IPS-18a (cell line): ENCODE measurements at regions not wholly inside any gene's neighbourhood (a gene's known extent, or its start where the extent isn't known, plus 50 kb on each side); places are given as distances from the start of the nearest gene placed in this dataset.

Experiments
- H3K27ac ChIP-seq: one replicate; pipeline ENCODE4 v1.5.1; 2013; ENCODE audit warnings: low read length
- H3K27me3 ChIP-seq: one replicate; pipeline ENCODE4 v1.6.1; 2013; ENCODE audit warnings: mild to moderate bottlenecking, low read length; ENCODE audit not compliant: control insufficient read depth, insufficient read depth
- H3K36me3 ChIP-seq: one replicate; pipeline ENCODE4 v1.6.1; 2013; ENCODE audit warnings: low read depth, low read length; ENCODE audit not compliant: control insufficient read depth
- H3K4me1 ChIP-seq: one replicate; pipeline ENCODE4 v1.6.1; 2013; ENCODE audit warnings: low read depth, low read length; ENCODE audit not compliant: control insufficient read depth
- H3K4me3 ChIP-seq: one replicate; pipeline ENCODE4 v1.5.1; 2013; ENCODE audit warnings: low read length
- H3K9ac ChIP-seq: one replicate; pipeline ENCODE4 v1.6.1; 2013; ENCODE audit warnings: mild to moderate bottlenecking, low read length, moderate library complexity
- H3K9me3 ChIP-seq: one replicate; pipeline ENCODE4 v1.6.1; 2013; ENCODE audit warnings: low read depth, low read length; ENCODE audit not compliant: control insufficient read depth

- H3K4me3 ChIP-seq, result no peak overlapping the region
- no peaks in the 10 kb centered on the region for H3K4me1 ChIP-seq
- no peak overlapping the region for H3K9ac ChIP-seq
- no peaks in the 10 kb centered on the region for H3K27me3 ChIP-seq
- no peak overlapping the region for H3K27ac ChIP-seq
- H3K9me3 ChIP-seq, result no peaks in the 10 kb centered on the region
- H3K36me3 ChIP-seq, result no peaks in the 10 kb centered on the region
Measured at GRCh38 chr2:147396890-147397289, 447.9 kb upstream of the ACVR2A start.

GRCh38 chr2:147394179-147394790 lies 450.5 kb upstream of the ACVR2A start:
- Histone ChIP-seq H3K27ac (no peak overlapping the region), H3K4me1 (peaks cover 7% of the 10 kb centered on the region), H3K27me3 (no peaks in the 10 kb centered on the region), H3K9ac (no peak overlapping the region), H3K9me3 (no peaks in the 10 kb centered on the region), H3K4me3 (no peak overlapping the region), H3K36me3 (no peaks in the 10 kb centered on the region)

DNA sequence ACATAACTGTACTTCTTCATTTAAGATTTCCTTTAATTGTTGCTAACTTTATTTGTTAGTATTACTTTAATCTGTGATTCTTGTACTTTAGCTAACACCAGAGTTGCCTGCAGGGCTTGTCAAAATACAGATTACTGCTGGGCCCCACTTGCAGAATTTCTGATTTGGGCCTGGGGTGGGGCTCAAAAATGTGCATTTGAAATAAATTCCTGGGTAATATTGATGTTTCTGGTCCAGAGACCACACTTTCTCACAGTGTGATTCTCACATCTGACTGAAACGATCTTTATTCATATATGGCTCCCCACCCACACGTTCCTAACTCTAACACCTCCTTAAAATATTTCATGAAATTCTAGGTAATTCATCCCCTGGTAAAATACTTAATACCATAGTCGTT lies 452.6 kb upstream of the ACVR2A start:
- Histone ChIP-seq H3K27me3 (no peaks in the 10 kb centered on the region), H3K9ac (no peak overlapping the region), H3K4me3 (no peak overlapping the region), H3K36me3 (no peaks in the 10 kb centered on the region), H3K9me3 (no peaks in the 10 kb centered on the region), H3K4me1 (peaks cover 7% of the 10 kb centered on the region), H3K27ac (no peak overlapping the region)

DNA sequence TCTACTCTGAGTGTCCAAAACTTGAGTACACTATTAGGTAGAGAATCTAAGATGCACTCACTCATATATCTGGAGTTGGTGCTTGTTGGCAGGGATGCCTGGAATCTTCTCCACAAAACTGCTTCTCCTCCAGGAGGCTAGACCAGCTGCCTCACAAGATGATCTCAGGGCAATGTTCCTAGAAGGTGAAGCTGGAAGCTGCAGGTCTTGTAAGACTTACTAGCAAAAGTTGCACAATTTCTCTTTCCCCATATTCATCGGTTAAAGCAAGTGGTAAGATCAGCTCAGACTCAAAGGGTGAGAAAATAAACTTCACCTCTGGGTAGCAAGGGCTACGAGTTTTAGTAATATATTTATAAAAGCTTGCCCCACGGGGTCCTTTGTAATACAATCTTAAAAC lies 454.4 kb upstream of the ACVR2A start:
- H3K27ac ChIP-seq, result no peak overlapping the region
- H3K27me3 ChIP-seq, result no peaks in the 10 kb centered on the region
- H3K9me3 ChIP-seq, result no peaks in the 10 kb centered on the region
- H3K4me1 ChIP-seq, result peaks cover 7% of the 10 kb centered on the region
- H3K36me3 ChIP-seq, result no peaks in the 10 kb centered on the region
- no peak overlapping the region for H3K4me3 ChIP-seq
- H3K9ac ChIP-seq, result no peak overlapping the region

DNA sequence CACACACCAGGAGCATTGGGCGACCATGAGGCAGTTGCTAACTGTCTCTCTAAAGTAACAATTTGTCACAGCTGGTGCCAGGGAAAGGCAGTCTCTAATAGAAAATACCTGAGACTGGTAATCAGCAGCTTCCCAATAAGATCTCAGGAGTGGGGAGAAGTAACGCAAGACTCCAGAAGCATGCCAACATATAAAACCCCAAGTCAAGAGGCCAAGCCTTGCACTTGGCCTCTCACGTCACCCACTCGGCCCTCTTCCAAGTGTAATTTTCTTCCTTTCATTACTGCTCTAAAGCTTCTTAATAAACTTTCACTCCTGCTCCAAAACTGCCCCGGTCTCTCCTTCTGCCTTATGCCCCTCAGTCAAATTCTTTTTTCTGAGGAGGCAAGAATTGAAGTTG lies 455.6 kb upstream of the ACVR2A start:
- Histone ChIP-seq H3K4me1 (peaks cover 7% of the 10 kb centered on the region), H3K27me3 (no peaks in the 10 kb centered on the region), H3K4me3 (no peak overlapping the region), H3K27ac (no peak overlapping the region), H3K9ac (no peak overlapping the region), H3K9me3 (no peaks in the 10 kb centered on the region), H3K36me3 (no peaks in the 10 kb centered on the region)

GRCh38 chr2:147388217-147388616 lies 456.6 kb upstream of the ACVR2A start:
- no peaks in the 10 kb centered on the region for H3K27me3 ChIP-seq
- no peak overlapping the region for H3K4me3 ChIP-seq
- H3K27ac ChIP-seq, result no peak overlapping the region
- no peaks in the 10 kb centered on the region for H3K36me3 ChIP-seq
- no peak overlapping the region for H3K9ac ChIP-seq
- H3K9me3 ChIP-seq, result no peaks in the 10 kb centered on the region
- H3K4me1 ChIP-seq, result peaks cover 7% of the 10 kb centered on the region

GRCh38 chr2:147386284-147386683 lies 458.5 kb upstream of the ACVR2A start:
- H3K27me3 ChIP-seq, result no peaks in the 10 kb centered on the region
- no peak overlapping the region for H3K9ac ChIP-seq
- H3K4me1 ChIP-seq, result peaks cover 7% of the 10 kb centered on the region
- H3K4me3 ChIP-seq, result no peak overlapping the region
- no peaks in the 10 kb centered on the region for H3K9me3 ChIP-seq
- H3K36me3 ChIP-seq, result no peaks in the 10 kb centered on the region
- no peak overlapping the region for H3K27ac ChIP-seq

GRCh38 chr2:147385600-147385999 lies 459.2 kb upstream of the ACVR2A start:
- Histone ChIP-seq H3K9me3 (no peaks in the 10 kb centered on the region), H3K27me3 (no peaks in the 10 kb centered on the region), H3K27ac (no peak overlapping the region), H3K36me3 (no peaks in the 10 kb centered on the region), H3K4me1 (peaks cover 2% of the 10 kb centered on the region), H3K9ac (no peak overlapping the region), H3K4me3 (no peak overlapping the region)

DNA sequence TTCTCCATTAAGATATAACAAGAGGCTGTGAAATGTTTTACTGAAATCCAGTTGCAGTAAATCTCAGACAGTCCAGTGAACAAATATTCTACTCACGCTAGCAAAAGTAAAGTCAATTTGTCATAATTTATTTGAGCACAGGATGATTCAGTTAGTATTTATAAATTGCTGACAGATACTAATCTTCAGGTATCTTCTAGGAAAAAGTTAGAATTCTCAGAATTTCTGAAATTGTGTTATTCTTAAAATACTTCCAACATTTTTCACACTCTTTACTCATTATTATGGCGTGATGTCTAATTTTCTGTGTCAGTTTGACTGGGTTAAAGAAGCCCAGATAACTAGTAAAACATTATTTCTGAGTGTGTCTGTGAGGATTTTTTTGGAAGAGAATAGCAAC lies 460.2 kb upstream of the ACVR2A start:
- H3K4me1 ChIP-seq, result no peaks in the 10 kb centered on the region

GRCh38 chr2:147382322-147382948 lies 462.4 kb upstream of the ACVR2A start:
- no peaks in the 10 kb centered on the region for H3K4me1 ChIP-seq
- no peak overlapping the region for H3K27ac ChIP-seq
- no peaks in the 10 kb centered on the region for H3K36me3 ChIP-seq

More for the DNA sequence above, 460.2 kb upstream of the ACVR2A start:
- H3K9me3 ChIP-seq, result no peaks in the 10 kb centered on the region
- H3K9ac ChIP-seq, result no peak overlapping the region
- no peak overlapping the region for H3K4me3 ChIP-seq
- no peak overlapping the region for H3K27ac ChIP-seq
- H3K36me3 ChIP-seq, result no peaks in the 10 kb centered on the region
- no peaks in the 10 kb centered on the region for H3K27me3 ChIP-seq

GRCh38 chr2:147378403-147378802 lies 466.4 kb upstream of the ACVR2A start:
- Histone ChIP-seq H3K4me1 (peaks cover 4% of the 10 kb centered on the region), H3K4me3 (no peak overlapping the region)

More at GRCh38 chr2:147382322-147382948, 462.4 kb upstream of the ACVR2A start:
- Histone ChIP-seq H3K9me3 (no peaks in the 10 kb centered on the region), H3K4me3 (no peak overlapping the region), H3K27me3 (no peaks in the 10 kb centered on the region), H3K9ac (no peak overlapping the region)

DNA sequence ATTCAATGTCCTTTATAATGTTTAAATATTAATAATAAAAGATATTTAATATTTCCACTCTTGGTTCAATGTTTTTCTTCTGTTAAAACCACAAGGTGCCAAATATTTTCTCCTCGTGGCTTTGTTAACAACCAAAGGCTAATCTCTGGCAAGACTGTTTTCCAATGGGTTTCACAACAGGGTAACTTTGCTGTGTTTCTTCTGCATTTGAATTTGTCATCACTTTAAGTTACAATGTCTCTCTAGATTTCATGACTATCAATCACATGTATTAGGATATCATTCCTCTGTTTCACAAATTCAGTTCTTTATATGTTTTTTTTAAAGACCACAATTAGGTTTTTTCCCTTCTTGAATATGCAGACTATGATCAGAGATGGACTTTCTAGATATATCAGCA lies 469.8 kb upstream of the ACVR2A start:
- Histone ChIP-seq H3K27me3 (no peaks in the 10 kb centered on the region), H3K36me3 (no peaks in the 10 kb centered on the region), H3K9me3 (no peaks in the 10 kb centered on the region), H3K4me3 (no peak overlapping the region), H3K4me1 (peaks cover 4% of the 10 kb centered on the region), H3K27ac (no peak overlapping the region), H3K9ac (no peak overlapping the region)

More at GRCh38 chr2:147378403-147378802, 466.4 kb upstream of the ACVR2A start:
- Histone ChIP-seq H3K9me3 (no peaks in the 10 kb centered on the region), H3K27ac (no peak overlapping the region), H3K27me3 (no peaks in the 10 kb centered on the region), H3K36me3 (no peaks in the 10 kb centered on the region), H3K9ac (no peak overlapping the region)
